ENCODE measurements at regions not wholly inside any gene's neighbourhood (a gene's known extent, or its start where the extent isn't known, plus 50 kb on each side); places are given as distances from the start of the nearest gene placed in this dataset.
"Not testable (repeated sequence)": the region's sequence is repeated elsewhere in the genome, so short reads cannot be mapped to it uniquely, and the experiment has no call there.

- not testable (repeated sequence) for TF ChIP-seq EZH2phosphoT487 (conservative IDR thresholded peaks at IDR 0.05; ENCODE audit: low read length); CTCF (IDR thresholded peaks at IDR 0.05; ENCODE audit: insufficient read depth, low read length, poor library complexity, severe bottlenecking)
Observed at GRCh38 chr20:30164389-30164788, 1093.1 kb upstream of the DEFB115 start.

Data from SU-DHL-6 (cell line).